ENCODE measurements at regions not wholly inside any gene's neighbourhood (a gene's known extent, or its start where the extent isn't known, plus 50 kb on each side); places are given as distances from the start of the nearest gene placed in this dataset.

- no peak for DNase-seq (ENCODE audit: low read depth)
Measured at GRCh38 chr2:221342388-221342787, 229.7 kb downstream of the EPHA4 start.

GRCh38 chr2:221343524-221343923, 228.6 kb downstream of the EPHA4 start:
- no peak for DNase-seq (ENCODE audit: low read depth)

GRCh38 chr2:221345516-221345915, 226.6 kb downstream of the EPHA4 start:
- DNase-seq (ENCODE audit: low read depth), result no peak

GRCh38 chr2:221346411-221346810, 225.7 kb downstream of the EPHA4 start:
- DNase-seq (ENCODE audit: low read depth), result no peak

GRCh38 chr2:221347471-221347870, 224.6 kb downstream of the EPHA4 start:
- no peak for DNase-seq (ENCODE audit: low read depth)

GRCh38 chr2:221350616-221351015, 221.5 kb downstream of the EPHA4 start:
- no peak for DNase-seq (ENCODE audit: low read depth)

GRCh38 chr2:221353201-221353600, 218.9 kb downstream of the EPHA4 start:
- DNase-seq (ENCODE audit: low read depth), result no peak

- no peak for DNase-seq (ENCODE audit: low read depth)
Measured at GRCh38 chr2:221360312-221360711, 211.8 kb downstream of the EPHA4 start.

GRCh38 chr2:221360742-221361141, 211.4 kb downstream of the EPHA4 start:
- DNase-seq (ENCODE audit: low read depth), result no peak

GRCh38 chr2:221361633-221362032, 210.5 kb downstream of the EPHA4 start:
- no peak for DNase-seq (ENCODE audit: low read depth)

- no peak for DNase-seq (ENCODE audit: low read depth)
Measured at GRCh38 chr2:221364672-221365071, 207.4 kb downstream of the EPHA4 start.

Data from non-pigmented ciliary epithelial cell (primary cell).